HL-60 (cell line): ENCODE measurements at regions not wholly inside any gene's neighbourhood (a gene's known extent, or its start where the extent isn't known, plus 50 kb on each side); places are given as distances from the start of the nearest gene placed in this dataset.
"Not testable (repeated sequence)": the region's sequence is repeated elsewhere in the genome, so short reads cannot be mapped to it uniquely, and the experiment has no call there.

ENCODE experiments used
- DNase-seq, 2 experiments: peaks; one replicate each; pipeline ENCODE4 v3.0.0-alpha.2; 2010 to 2020; ENCODE audit warnings: low read depth in 1 of 2, low spot score in 1 of 2
- H3K27ac ChIP-seq: fragments of 250-450 bp; sonication (Bioruptor Pico); replicated peaks from 2 replicates; pipeline ENCODE4 v1.5.1; 2020; ENCODE audit warnings: mild to moderate bottlenecking, moderate library complexity
- H3K27me3 ChIP-seq: fragments of 250-450 bp; sonication (Bioruptor Pico); 2 replicates; pipeline ENCODE4 v1.5.1; 2021; ENCODE audit warnings: mild to moderate bottlenecking, moderate library complexity; ENCODE audit not compliant: insufficient read depth, poor library complexity, severe bottlenecking
- H3K4me3 ChIP-seq: replicated peaks from 2 replicates; pipeline ENCODE4 v1.5.1; 2011; ENCODE audit warnings: mild to moderate bottlenecking, control low read depth, low read length; ENCODE audit not compliant: insufficient read depth
- GABPA ChIP-seq: IDR thresholded peaks from 2 replicates; pipeline ENCODE4 v1.6.1; 2012; ENCODE audit warnings: low read depth
- POLR2AphosphoS5 ChIP-seq: IDR thresholded peaks from 2 replicates; pipeline ENCODE4 v1.6.1; 2012; ENCODE audit warnings: low read depth
- SPI1 ChIP-seq: IDR thresholded peaks from 2 replicates; pipeline ENCODE4 v1.6.1; 2012; ENCODE audit warnings: low read depth, mild to moderate bottlenecking, borderline replicate concordance
- TF ChIP-seq, protein P1 (sequence below): IDR thresholded peaks from one replicate; pipeline ENCODE4 v1.5.1; 2011; ENCODE audit warnings: low read length, control low read depth, inconsistent platforms; ENCODE audit not compliant: insufficient read depth
- TF ChIP-seq, protein P2 (sequence below): IDR thresholded peaks from 2 replicates; pipeline ENCODE4 v1.6.1; 2012; ENCODE audit warnings: low read depth; ENCODE audit not compliant: insufficient replicate concordance

DNA sequence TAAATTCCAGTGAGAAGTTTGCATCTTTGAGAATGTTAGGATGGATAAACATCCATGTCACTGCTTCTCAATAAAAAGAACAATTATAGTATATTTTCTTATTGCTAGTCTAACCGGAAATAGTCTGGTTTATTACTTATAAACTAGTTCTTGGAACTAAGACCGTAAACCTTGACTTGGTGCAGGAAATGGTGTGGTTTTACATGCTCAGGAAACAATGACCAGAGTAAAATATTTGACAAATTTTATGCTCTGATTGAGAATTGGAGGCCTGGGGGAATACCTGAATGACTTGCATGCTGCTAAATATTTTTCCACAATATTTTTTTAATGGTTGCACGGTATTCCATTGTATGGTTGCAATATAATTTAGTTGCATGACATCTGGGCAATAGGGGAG, 76.3 kb downstream of the XCL2 start:
- no peak for DNase-seq
- H3K4me3 ChIP-seq, result no peak overlapping the region
- no peaks in the 10 kb centered on the region for H3K27me3 ChIP-seq
- TF ChIP-seq POLR2AphosphoS5, result no peak
- H3K27ac ChIP-seq, result no peak overlapping the region

DNA sequence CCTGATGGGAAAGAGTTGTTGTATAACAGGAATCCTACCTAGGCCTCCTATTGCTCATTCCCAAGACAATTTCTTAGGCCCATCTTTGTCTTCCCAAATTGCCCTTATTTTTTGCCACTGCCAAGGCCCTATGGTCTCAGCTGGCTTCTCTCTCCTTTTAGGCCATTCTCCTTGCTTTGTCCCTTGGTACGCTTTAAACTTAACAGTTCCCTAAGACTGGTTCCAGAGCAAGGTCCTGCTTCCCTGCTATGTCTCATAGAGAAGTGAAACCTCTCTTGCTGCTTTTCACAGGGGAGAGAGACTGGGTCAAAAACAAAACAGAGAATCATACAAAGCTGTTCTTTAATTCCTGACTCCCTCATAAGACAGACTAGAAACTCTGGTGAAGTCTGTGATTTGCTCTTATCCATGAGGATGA, 77.1 kb downstream of the XCL2 start:
- no peak overlapping the region for H3K4me3 ChIP-seq

DNA sequence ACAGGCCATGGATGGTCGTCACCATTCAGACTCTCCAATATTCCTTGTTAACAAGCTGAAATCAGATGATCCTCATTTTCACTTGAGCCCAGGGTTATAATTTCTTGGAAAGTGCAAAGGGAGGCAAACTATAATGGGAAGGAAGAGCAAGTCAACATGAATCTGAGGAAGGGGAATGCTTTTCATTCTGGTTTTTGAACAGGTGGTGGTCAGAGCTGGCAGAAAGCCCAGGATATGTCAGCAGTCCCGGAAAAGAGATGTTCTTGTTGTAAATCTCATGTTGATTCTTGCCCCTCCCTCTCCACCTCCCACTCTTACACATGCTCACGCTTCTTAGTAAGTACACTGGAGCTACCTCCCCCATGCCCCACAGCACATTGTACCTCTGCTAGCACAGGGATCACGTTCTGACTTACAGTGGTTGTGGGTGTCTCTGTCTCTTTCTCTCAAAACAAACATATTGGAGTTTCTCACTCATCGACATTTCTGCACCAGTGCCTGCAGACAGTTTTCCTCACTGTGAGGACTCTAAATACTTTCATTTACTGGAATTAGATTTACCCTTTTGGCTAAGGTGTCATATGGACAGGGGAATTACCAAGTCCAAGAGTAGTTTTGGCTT, 77.6 kb downstream of the XCL2 start:
- Histone ChIP-seq H3K27ac (no peak overlapping the region), H3K27me3 (no peaks in the 10 kb centered on the region), H3K4me3 (no peak overlapping the region)
- peak in 1 of 2 experiments; percentile 32 for DNase-seq
- TF ChIP-seq POLR2AphosphoS5 (no peak), GABPA (no peak), SPI1 (no peak)
- TF ChIP-seq, protein P1, sequence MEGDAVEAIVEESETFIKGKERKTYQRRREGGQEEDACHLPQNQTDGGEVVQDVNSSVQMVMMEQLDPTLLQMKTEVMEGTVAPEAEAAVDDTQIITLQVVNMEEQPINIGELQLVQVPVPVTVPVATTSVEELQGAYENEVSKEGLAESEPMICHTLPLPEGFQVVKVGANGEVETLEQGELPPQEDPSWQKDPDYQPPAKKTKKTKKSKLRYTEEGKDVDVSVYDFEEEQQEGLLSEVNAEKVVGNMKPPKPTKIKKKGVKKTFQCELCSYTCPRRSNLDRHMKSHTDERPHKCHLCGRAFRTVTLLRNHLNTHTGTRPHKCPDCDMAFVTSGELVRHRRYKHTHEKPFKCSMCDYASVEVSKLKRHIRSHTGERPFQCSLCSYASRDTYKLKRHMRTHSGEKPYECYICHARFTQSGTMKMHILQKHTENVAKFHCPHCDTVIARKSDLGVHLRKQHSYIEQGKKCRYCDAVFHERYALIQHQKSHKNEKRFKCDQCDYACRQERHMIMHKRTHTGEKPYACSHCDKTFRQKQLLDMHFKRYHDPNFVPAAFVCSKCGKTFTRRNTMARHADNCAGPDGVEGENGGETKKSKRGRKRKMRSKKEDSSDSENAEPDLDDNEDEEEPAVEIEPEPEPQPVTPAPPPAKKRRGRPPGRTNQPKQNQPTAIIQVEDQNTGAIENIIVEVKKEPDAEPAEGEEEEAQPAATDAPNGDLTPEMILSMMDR, result no peak
- TF ChIP-seq, protein P2, sequence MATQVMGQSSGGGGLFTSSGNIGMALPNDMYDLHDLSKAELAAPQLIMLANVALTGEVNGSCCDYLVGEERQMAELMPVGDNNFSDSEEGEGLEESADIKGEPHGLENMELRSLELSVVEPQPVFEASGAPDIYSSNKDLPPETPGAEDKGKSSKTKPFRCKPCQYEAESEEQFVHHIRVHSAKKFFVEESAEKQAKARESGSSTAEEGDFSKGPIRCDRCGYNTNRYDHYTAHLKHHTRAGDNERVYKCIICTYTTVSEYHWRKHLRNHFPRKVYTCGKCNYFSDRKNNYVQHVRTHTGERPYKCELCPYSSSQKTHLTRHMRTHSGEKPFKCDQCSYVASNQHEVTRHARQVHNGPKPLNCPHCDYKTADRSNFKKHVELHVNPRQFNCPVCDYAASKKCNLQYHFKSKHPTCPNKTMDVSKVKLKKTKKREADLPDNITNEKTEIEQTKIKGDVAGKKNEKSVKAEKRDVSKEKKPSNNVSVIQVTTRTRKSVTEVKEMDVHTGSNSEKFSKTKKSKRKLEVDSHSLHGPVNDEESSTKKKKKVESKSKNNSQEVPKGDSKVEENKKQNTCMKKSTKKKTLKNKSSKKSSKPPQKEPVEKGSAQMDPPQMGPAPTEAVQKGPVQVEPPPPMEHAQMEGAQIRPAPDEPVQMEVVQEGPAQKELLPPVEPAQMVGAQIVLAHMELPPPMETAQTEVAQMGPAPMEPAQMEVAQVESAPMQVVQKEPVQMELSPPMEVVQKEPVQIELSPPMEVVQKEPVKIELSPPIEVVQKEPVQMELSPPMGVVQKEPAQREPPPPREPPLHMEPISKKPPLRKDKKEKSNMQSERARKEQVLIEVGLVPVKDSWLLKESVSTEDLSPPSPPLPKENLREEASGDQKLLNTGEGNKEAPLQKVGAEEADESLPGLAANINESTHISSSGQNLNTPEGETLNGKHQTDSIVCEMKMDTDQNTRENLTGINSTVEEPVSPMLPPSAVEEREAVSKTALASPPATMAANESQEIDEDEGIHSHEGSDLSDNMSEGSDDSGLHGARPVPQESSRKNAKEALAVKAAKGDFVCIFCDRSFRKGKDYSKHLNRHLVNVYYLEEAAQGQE, result no peak

More for the DNA sequence above, 77.1 kb downstream of the XCL2 start:
- no peak overlapping the region for H3K27ac ChIP-seq
- TF ChIP-seq POLR2AphosphoS5 (no peak), SPI1 (no peak), GABPA (no peak)
- TF ChIP-seq, protein P1, result no peak
- TF ChIP-seq, protein P2, result no peak
- H3K27me3 ChIP-seq, result no peaks in the 10 kb centered on the region
- DNase-seq, result no peak

DNA sequence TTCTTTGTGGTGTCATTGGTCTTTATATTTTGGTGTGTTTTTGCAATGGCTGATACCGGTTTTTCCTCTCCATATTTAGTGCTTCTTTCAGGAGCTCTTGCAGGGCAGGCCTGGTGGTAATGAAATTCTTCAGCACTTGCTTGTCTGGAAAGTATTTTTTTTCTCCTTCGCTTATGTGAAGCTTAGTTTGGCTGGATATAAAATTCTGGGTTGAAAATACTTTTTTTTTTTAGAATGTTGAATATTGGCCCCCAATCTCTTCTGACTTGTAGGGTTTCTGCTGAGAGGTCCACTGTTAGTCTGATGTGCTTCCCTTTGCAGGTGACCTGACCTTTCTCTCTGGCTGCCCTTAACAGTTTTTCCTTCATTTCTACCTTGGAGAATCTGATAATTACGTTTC, 82.7 kb downstream of the XCL2 start:
- not testable (repeated sequence) for H3K4me3 ChIP-seq, DNase-seq
- TF ChIP-seq, protein P2, result peak; percentile 24

DNA sequence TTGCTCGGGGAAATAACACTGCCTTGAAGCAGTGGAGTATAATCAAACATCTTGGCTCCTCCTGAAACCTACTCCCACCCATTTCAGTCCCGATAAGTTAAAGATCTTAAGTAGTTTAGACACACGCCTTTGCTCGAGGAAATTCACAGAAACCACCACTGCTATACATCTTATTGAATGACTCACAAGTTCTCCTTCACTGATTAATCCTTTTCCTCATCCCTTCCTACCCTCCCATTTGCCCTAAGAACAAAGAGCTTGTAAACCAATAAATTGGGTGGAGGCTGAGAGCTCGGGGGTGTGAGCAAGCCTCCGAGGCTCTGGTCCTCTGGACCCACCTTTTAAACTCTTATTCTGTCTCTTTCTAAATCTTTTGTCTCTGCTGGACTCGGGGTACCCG, 86.5 kb downstream of the XCL2 start:
- not testable (repeated sequence) for H3K27ac ChIP-seq, H3K27me3 ChIP-seq, H3K4me3 ChIP-seq, DNase-seq

More for the DNA sequence above, 82.7 kb downstream of the XCL2 start:
- not testable (repeated sequence) for H3K27ac ChIP-seq, H3K27me3 ChIP-seq
